ENCODE measurements at regions not wholly inside any gene's neighbourhood (a gene's known extent, or its start where the extent isn't known, plus 50 kb on each side); places are given as distances from the start of the nearest gene placed in this dataset.

GRCh38 chr5:104400941-104401340 is 838.4 kb upstream of the NUDT12 start:
- Mint-ChIP-seq H3K36me3 (ENCODE audit: low read depth) (no peaks in the 10 kb centered on the region), H3K27me3 (no peaks in the 10 kb centered on the region), H3K4me1 (no peaks in the 10 kb centered on the region), H3K4me3 (no peak overlapping the region), H3K27ac (no peak overlapping the region)
- ATAC-seq (no peak), DNase-seq (no peak)
- H3K9me3 ChIP-seq (ENCODE audit: control insufficient read depth, low read length, poor library complexity, severe bottlenecking): no peaks in the 10 kb centered on the region

GRCh38 chr5:104385906-104386305 is 823.3 kb upstream of the NUDT12 start:
- ATAC-seq (no peak), DNase-seq (no peak)
- no peaks in the 10 kb centered on the region for H3K36me3 Mint-ChIP-seq (ENCODE audit: low read depth)
- no peak overlapping the region for H3K27ac Mint-ChIP-seq
- H3K27me3 Mint-ChIP-seq: no peaks in the 10 kb centered on the region
- no peaks in the 10 kb centered on the region for H3K9me3 ChIP-seq (ENCODE audit: control insufficient read depth, low read length, poor library complexity, severe bottlenecking)
- no peak overlapping the region for H3K4me3 Mint-ChIP-seq
- H3K4me1 Mint-ChIP-seq: no peaks in the 10 kb centered on the region

GRCh38 chr5:104375345-104375744 is 812.8 kb upstream of the NUDT12 start:
- DNase-seq (no peak), ATAC-seq (no peak)
- H3K4me3 Mint-ChIP-seq: no peak overlapping the region
- no peaks in the 10 kb centered on the region for H3K36me3 Mint-ChIP-seq (ENCODE audit: low read depth)
- H3K27me3 Mint-ChIP-seq: no peaks in the 10 kb centered on the region
- H3K9me3 ChIP-seq (ENCODE audit: control insufficient read depth, low read length, poor library complexity, severe bottlenecking): no peaks in the 10 kb centered on the region
- no peaks in the 10 kb centered on the region for H3K4me1 Mint-ChIP-seq
- no peak overlapping the region for H3K27ac Mint-ChIP-seq

GRCh38 chr5:104372796-104373195 is 810.2 kb upstream of the NUDT12 start:
- no peak overlapping the region for H3K4me3 Mint-ChIP-seq
- no peaks in the 10 kb centered on the region for H3K27me3 Mint-ChIP-seq
- ATAC-seq (no peak), DNase-seq (no peak)
- no peaks in the 10 kb centered on the region for H3K36me3 Mint-ChIP-seq (ENCODE audit: low read depth)
- no peaks in the 10 kb centered on the region for H3K9me3 ChIP-seq (ENCODE audit: control insufficient read depth, low read length, poor library complexity, severe bottlenecking)
- no peak overlapping the region for H3K27ac Mint-ChIP-seq
- H3K4me1 Mint-ChIP-seq: no peaks in the 10 kb centered on the region

GRCh38 chr5:104372376-104372775 is 809.8 kb upstream of the NUDT12 start:
- Mint-ChIP-seq H3K4me1 (no peaks in the 10 kb centered on the region), H3K27ac (no peak overlapping the region), H3K4me3 (no peak overlapping the region), H3K27me3 (no peaks in the 10 kb centered on the region), H3K36me3 (ENCODE audit: low read depth) (no peaks in the 10 kb centered on the region)
- no peak for ATAC-seq
- H3K9me3 ChIP-seq (ENCODE audit: control insufficient read depth, low read length, poor library complexity, severe bottlenecking): no peaks in the 10 kb centered on the region
- no peak for DNase-seq

- Mint-ChIP-seq H3K27ac (no peak overlapping the region), H3K4me1 (no peaks in the 10 kb centered on the region), H3K27me3 (no peaks in the 10 kb centered on the region), H3K36me3 (ENCODE audit: low read depth) (no peaks in the 10 kb centered on the region), H3K4me3 (no peak overlapping the region)
- DNase-seq (no peak), ATAC-seq (no peak)
- no peaks in the 10 kb centered on the region for H3K9me3 ChIP-seq (ENCODE audit: control insufficient read depth, low read length, poor library complexity, severe bottlenecking)
Observed at GRCh38 chr5:104370523-104370922, 807.9 kb upstream of the NUDT12 start.

- DNase-seq: no peak
- H3K4me3 Mint-ChIP-seq: no peak overlapping the region
- H3K27me3 Mint-ChIP-seq: no peaks in the 10 kb centered on the region
- no peaks in the 10 kb centered on the region for H3K4me1 Mint-ChIP-seq
- no peak for ATAC-seq
- no peak overlapping the region for H3K27ac Mint-ChIP-seq
- no peaks in the 10 kb centered on the region for H3K36me3 Mint-ChIP-seq (ENCODE audit: low read depth)
- no peaks in the 10 kb centered on the region for H3K9me3 ChIP-seq (ENCODE audit: control insufficient read depth, low read length, poor library complexity, severe bottlenecking)
Observed at GRCh38 chr5:104367978-104368377, 805.4 kb upstream of the NUDT12 start.

GRCh38 chr5:104363567-104363966 is 801.0 kb upstream of the NUDT12 start:
- ATAC-seq (no peak), DNase-seq (no peak)
- H3K4me1 Mint-ChIP-seq: no peaks in the 10 kb centered on the region
- no peak overlapping the region for H3K4me3 Mint-ChIP-seq
- no peaks in the 10 kb centered on the region for H3K36me3 Mint-ChIP-seq (ENCODE audit: low read depth)
- H3K27ac Mint-ChIP-seq: no peak overlapping the region
- no peaks in the 10 kb centered on the region for H3K27me3 Mint-ChIP-seq
- H3K9me3 ChIP-seq (ENCODE audit: control insufficient read depth, low read length, poor library complexity, severe bottlenecking): no peaks in the 10 kb centered on the region

GRCh38 chr5:104361932-104362331 is 799.3 kb upstream of the NUDT12 start:
- H3K9me3 ChIP-seq (ENCODE audit: control insufficient read depth, low read length, poor library complexity, severe bottlenecking): no peaks in the 10 kb centered on the region
- no peak for ATAC-seq
- Mint-ChIP-seq H3K4me3 (no peak overlapping the region), H3K27ac (no peak overlapping the region), H3K36me3 (ENCODE audit: low read depth) (no peaks in the 10 kb centered on the region), H3K4me1 (no peaks in the 10 kb centered on the region), H3K27me3 (no peaks in the 10 kb centered on the region)
- no peak for DNase-seq

- H3K36me3 Mint-ChIP-seq (ENCODE audit: low read depth): no peaks in the 10 kb centered on the region
- H3K4me3 Mint-ChIP-seq: no peak overlapping the region
- H3K9me3 ChIP-seq (ENCODE audit: control insufficient read depth, low read length, poor library complexity, severe bottlenecking): no peaks in the 10 kb centered on the region
- H3K27me3 Mint-ChIP-seq: no peaks in the 10 kb centered on the region
- no peak for DNase-seq
- no peaks in the 10 kb centered on the region for H3K4me1 Mint-ChIP-seq
- no peak for ATAC-seq
- no peak overlapping the region for H3K27ac Mint-ChIP-seq
Observed at GRCh38 chr5:104355350-104355749, 792.8 kb upstream of the NUDT12 start.

- no peak overlapping the region for H3K27ac Mint-ChIP-seq
- no peaks in the 10 kb centered on the region for H3K4me1 Mint-ChIP-seq
- no peak overlapping the region for H3K4me3 Mint-ChIP-seq
- no peaks in the 10 kb centered on the region for H3K9me3 ChIP-seq (ENCODE audit: control insufficient read depth, low read length, poor library complexity, severe bottlenecking)
- H3K27me3 Mint-ChIP-seq: no peaks in the 10 kb centered on the region
- no peak for ATAC-seq
- no peaks in the 10 kb centered on the region for H3K36me3 Mint-ChIP-seq (ENCODE audit: low read depth)
- DNase-seq: no peak
Observed at GRCh38 chr5:104353371-104353770, 790.8 kb upstream of the NUDT12 start.

- no peak for DNase-seq
- Mint-ChIP-seq H3K27me3 (no peaks in the 10 kb centered on the region), H3K27ac (no peak overlapping the region), H3K4me3 (no peak overlapping the region), H3K4me1 (no peaks in the 10 kb centered on the region), H3K36me3 (ENCODE audit: low read depth) (no peaks in the 10 kb centered on the region)
- ATAC-seq: no peak
- no peaks in the 10 kb centered on the region for H3K9me3 ChIP-seq (ENCODE audit: control insufficient read depth, low read length, poor library complexity, severe bottlenecking)
Observed at GRCh38 chr5:104352954-104353353, 790.4 kb upstream of the NUDT12 start.

- no peaks in the 10 kb centered on the region for H3K27me3 Mint-ChIP-seq
- no peaks in the 10 kb centered on the region for H3K36me3 Mint-ChIP-seq (ENCODE audit: low read depth)
- DNase-seq: no peak
- H3K27ac Mint-ChIP-seq: no peak overlapping the region
- H3K4me1 Mint-ChIP-seq: no peaks in the 10 kb centered on the region
- no peaks in the 10 kb centered on the region for H3K9me3 ChIP-seq (ENCODE audit: control insufficient read depth, low read length, poor library complexity, severe bottlenecking)
- no peak overlapping the region for H3K4me3 Mint-ChIP-seq
- no peak for ATAC-seq
Observed at GRCh38 chr5:104347119-104347708, 784.6 kb upstream of the NUDT12 start.

GRCh38 chr5:104345222-104346016 is 782.8 kb upstream of the NUDT12 start:
- no peak for DNase-seq
- H3K27ac Mint-ChIP-seq: no peak overlapping the region
- no peaks in the 10 kb centered on the region for H3K27me3 Mint-ChIP-seq
- no peaks in the 10 kb centered on the region for H3K4me1 Mint-ChIP-seq
- H3K4me3 Mint-ChIP-seq: no peak overlapping the region
- H3K36me3 Mint-ChIP-seq (ENCODE audit: low read depth): no peaks in the 10 kb centered on the region
- no peaks in the 10 kb centered on the region for H3K9me3 ChIP-seq (ENCODE audit: control insufficient read depth, low read length, poor library complexity, severe bottlenecking)
- ATAC-seq: no peak
